LNCaP clone FGC (cell line): ENCODE measurements at regions not wholly inside any gene's neighbourhood (a gene's known extent, or its start where the extent isn't known, plus 50 kb on each side); places are given as distances from the start of the nearest gene placed in this dataset.

Experiments
- DNase-seq: peaks from one replicate; pipeline ENCODE4 v3.0.0-alpha.2; 2011; ENCODE audit warnings: low read depth
- H3K4me3 ChIP-seq: 2 replicates; pipeline ENCODE4 v1.5.1; 2011; ENCODE audit warnings: mild to moderate bottlenecking, low read depth, low read length, control low read depth
- CTCF ChIP-seq: IDR thresholded peaks from 2 replicates; pipeline ENCODE4 v1.5.1; 2012; ENCODE audit warnings: mild to moderate bottlenecking; ENCODE audit not compliant: control insufficient read depth, insufficient read depth; ENCODE audit errors: extremely low read depth

GRCh38 chr1:56397409-56397808 is 182.0 kb downstream of the PLPP3 start:
- TF ChIP-seq CTCF, result no peak
- DNase-seq, result no peak

GRCh38 chr1:56396581-56396980 is 182.8 kb downstream of the PLPP3 start:
- no peak for TF ChIP-seq CTCF
- no peak for DNase-seq
- H3K4me3 ChIP-seq, result no peak overlapping the region

More at GRCh38 chr1:56397409-56397808, 182.0 kb downstream of the PLPP3 start:
- H3K4me3 ChIP-seq, result no peak overlapping the region

- TF ChIP-seq CTCF, result no peak
- no peak overlapping the region for H3K4me3 ChIP-seq
- DNase-seq, result no peak
Measured at GRCh38 chr1:56395776-56396175, 183.6 kb downstream of the PLPP3 start.

GRCh38 chr1:56394298-56394697 is 185.1 kb downstream of the PLPP3 start:
- DNase-seq, result no peak
- TF ChIP-seq CTCF, result no peak
- H3K4me3 ChIP-seq, result no peak overlapping the region

GRCh38 chr1:56390934-56391731 is 188.2 kb downstream of the PLPP3 start:
- no peak overlapping the region for H3K4me3 ChIP-seq
- no peak for TF ChIP-seq CTCF
- DNase-seq, result no peak

GRCh38 chr1:56390232-56390867 is 189.0 kb downstream of the PLPP3 start:
- H3K4me3 ChIP-seq, result no peak overlapping the region

More at GRCh38 chr1:56390232-56390867, 189.0 kb downstream of the PLPP3 start:
- TF ChIP-seq CTCF, result no peak
- DNase-seq, result no peak
